DND-41 (cell line): ENCODE measurements at regions not wholly inside any gene's neighbourhood (a gene's known extent, or its start where the extent isn't known, plus 50 kb on each side); places are given as distances from the start of the nearest gene placed in this dataset.
"Not testable (repeated sequence)": the region's sequence is repeated elsewhere in the genome, so short reads cannot be mapped to it uniquely, and the experiment has no call there.

ENCODE experiments used
- ATAC-seq: fragments of 200-7000 bp; cut with Tn5 transposase; 3 replicates; pipeline ENCODE4 v1.9.1; 2021; ENCODE audit warnings: low read depth; ENCODE audit not compliant: insufficient read depth
- DNase-seq: peaks from one replicate; pipeline ENCODE4 v3.0.0-alpha.2; 2020
- H2AFZ ChIP-seq: 2 replicates; pipeline ENCODE4 v1.6.0; 2012; ENCODE audit warnings: low read depth, low read length
- H3K27ac ChIP-seq: 2 replicates; pipeline ENCODE4 v1.5.1; 2012; ENCODE audit warnings: low read length, inconsistent platforms
- H3K27me3 ChIP-seq: fragments of 200-600 bp; sonication (generic); 2 replicates; pipeline ENCODE4 v1.6.0; 2012; ENCODE audit warnings: low read length, mild to moderate bottlenecking, inconsistent platforms; ENCODE audit not compliant: insufficient read depth, poor library complexity
- H3K36me3 ChIP-seq: 2 replicates; pipeline ENCODE4 v1.5.1; 2012; ENCODE audit warnings: low read length, inconsistent platforms; ENCODE audit not compliant: insufficient read depth
- H3K4me1 ChIP-seq: 2 replicates; pipeline ENCODE4 v1.5.1; 2012; ENCODE audit warnings: mild to moderate bottlenecking, low read length; ENCODE audit not compliant: insufficient read depth
- H3K4me2 ChIP-seq: 2 replicates; pipeline ENCODE4 v1.6.0; 2012; ENCODE audit warnings: mild to moderate bottlenecking, moderate library complexity, low read length, inconsistent platforms; ENCODE audit not compliant: insufficient read depth
- H3K4me3 ChIP-seq, 2 experiments: fragments of 200-600 bp in 1 of 2; shearing (Covaris generic) in 1 of 2; 2 replicates each; pipeline ENCODE4 v1.5.1; 2012 to 2016; ENCODE audit warnings: inconsistent platforms in 2 of 2, low read length in 2 of 2, mild to moderate bottlenecking in 2 of 2, low read depth in 1 of 2, moderate library complexity in 1 of 2
- H3K79me2 ChIP-seq: 2 replicates; pipeline ENCODE4 v1.6.0; 2012; ENCODE audit warnings: low read length, inconsistent platforms; ENCODE audit not compliant: insufficient read depth
- H3K9ac ChIP-seq: 2 replicates; pipeline ENCODE4 v1.6.0; 2012; ENCODE audit warnings: low read depth, mild to moderate bottlenecking, inconsistent platforms, low read length, moderate library complexity
- H3K9me3 ChIP-seq: 2 replicates; pipeline ENCODE4 v1.5.1; 2012; ENCODE audit warnings: low read length, moderate library complexity, mild to moderate bottlenecking, inconsistent platforms; ENCODE audit not compliant: insufficient read depth, severe bottlenecking
- H4K20me1 ChIP-seq: 2 replicates; pipeline ENCODE4 v1.6.0; 2012; ENCODE audit warnings: low read length; ENCODE audit not compliant: insufficient read depth
- CTCF ChIP-seq: IDR thresholded peaks from 2 replicates; pipeline ENCODE4 v1.5.1; 2012; ENCODE audit warnings: borderline replicate concordance, low read length, moderate library complexity, mild to moderate bottlenecking; ENCODE audit not compliant: poor library complexity, severe bottlenecking; ENCODE audit errors: extremely low read depth
- EZH2 ChIP-seq: IDR thresholded peaks from 3 replicates; pipeline ENCODE4 v1.6.1; 2012; ENCODE audit warnings: borderline replicate concordance, low read depth, mild to moderate bottlenecking, moderate library complexity, low read length, inconsistent platforms; ENCODE audit not compliant: severe bottlenecking

GRCh38 chr13:74726206-74726605 is 592.0 kb upstream of the KLF12 start:
- no peak for TF ChIP-seq EZH2
- no peak for TF ChIP-seq CTCF
- H3K4me3 ChIP-seq: no peak overlapping the region
- no peak overlapping the region for H3K27ac ChIP-seq
- DNase-seq (no peak), ATAC-seq (no peak)
- no peaks in the 10 kb centered on the region for H3K79me2 ChIP-seq
- H2AFZ ChIP-seq: no peak overlapping the region
- no peaks in the 10 kb centered on the region for H3K27me3 ChIP-seq
- no peaks in the 10 kb centered on the region for H3K9me3 ChIP-seq
- no peak overlapping the region for H3K4me2 ChIP-seq
- H3K36me3 ChIP-seq: no peaks in the 10 kb centered on the region
- H4K20me1 ChIP-seq: no peaks in the 10 kb centered on the region
- H3K4me1 ChIP-seq: no peaks in the 10 kb centered on the region
- no peak overlapping the region for H3K9ac ChIP-seq

GRCh38 chr13:74718232-74718842 is 584.1 kb upstream of the KLF12 start:
- H3K27ac ChIP-seq, H3K4me1 ChIP-seq, H4K20me1 ChIP-seq, H3K4me3 ChIP-seq, H3K27me3 ChIP-seq, ATAC-seq, H3K4me2 ChIP-seq, H3K36me3 ChIP-seq, H3K9ac ChIP-seq, H2AFZ ChIP-seq, H3K79me2 ChIP-seq, DNase-seq, H3K9me3 ChIP-seq: not testable (repeated sequence)

GRCh38 chr13:74715718-74716117 is 581.5 kb upstream of the KLF12 start:
- no peak for DNase-seq
- H3K9me3 ChIP-seq: no peaks in the 10 kb centered on the region
- no peaks in the 10 kb centered on the region for H4K20me1 ChIP-seq
- no peaks in the 10 kb centered on the region for H3K4me1 ChIP-seq
- no peak overlapping the region for H3K4me3 ChIP-seq
- H3K9ac ChIP-seq: no peak overlapping the region
- H3K79me2 ChIP-seq: no peaks in the 10 kb centered on the region
- H3K27ac ChIP-seq: no peak overlapping the region
- ATAC-seq: no peak
- no peaks in the 10 kb centered on the region for H3K36me3 ChIP-seq
- TF ChIP-seq CTCF (no peak), EZH2 (no peak)
- H3K4me2 ChIP-seq: no peak overlapping the region
- no peak overlapping the region for H2AFZ ChIP-seq
- no peaks in the 10 kb centered on the region for H3K27me3 ChIP-seq

GRCh38 chr13:74710006-74710405 is 575.8 kb upstream of the KLF12 start:
- H3K27me3 ChIP-seq: no peaks in the 10 kb centered on the region
- H3K79me2 ChIP-seq: no peaks in the 10 kb centered on the region
- no peak overlapping the region for H3K27ac ChIP-seq
- H3K36me3 ChIP-seq: no peaks in the 10 kb centered on the region
- no peak overlapping the region for H2AFZ ChIP-seq
- H3K4me2 ChIP-seq: no peak overlapping the region
- no peak overlapping the region for H3K4me3 ChIP-seq
- DNase-seq (no peak), ATAC-seq (no peak)
- H3K4me1 ChIP-seq: no peaks in the 10 kb centered on the region
- H4K20me1 ChIP-seq: no peaks in the 10 kb centered on the region
- H3K9me3 ChIP-seq: no peaks in the 10 kb centered on the region
- H3K9ac ChIP-seq: no peak overlapping the region
- TF ChIP-seq CTCF (no peak), EZH2 (no peak)
